ENCODE measurements at regions not wholly inside any gene's neighbourhood (a gene's known extent, or its start where the extent isn't known, plus 50 kb on each side); places are given as distances from the start of the nearest gene placed in this dataset.

DNA sequence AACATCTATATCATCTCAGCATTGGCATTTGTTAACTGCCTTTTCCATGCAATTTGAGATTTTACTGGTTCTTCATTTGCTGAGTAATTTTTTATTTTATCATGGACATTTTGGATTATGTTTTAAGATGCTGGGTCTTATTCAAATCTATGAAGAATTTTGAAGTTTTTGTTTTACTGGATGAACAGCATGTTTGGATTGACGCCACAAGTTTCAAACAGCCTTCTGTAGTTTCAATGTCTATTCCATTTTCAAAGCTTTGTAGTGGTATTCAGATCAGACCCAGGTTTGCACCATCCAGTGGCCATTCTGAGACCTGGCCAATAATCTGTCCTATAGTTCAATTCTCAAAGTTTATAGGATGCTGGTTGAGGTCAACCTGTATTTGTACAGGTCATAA is 148.4 kb upstream of the STMND1 start:
- H4K20me1 ChIP-seq (ENCODE audit: insufficient read depth, low read length): no peaks in the 10 kb centered on the region
- no peak for ATAC-seq (ENCODE audit: low read depth)
- H3K4me1 ChIP-seq (ENCODE audit: control insufficient read depth, insufficient read depth, low read length): peaks cover 7% of the 10 kb centered on the region
- no peaks in the 10 kb centered on the region for H3K9me3 ChIP-seq (ENCODE audit: control insufficient read depth, insufficient read depth, low read length)
- 0 out of 2 replicates have a peak overlapping the region, but pooled peaks have one; percentile 7 for H2BK120ac ChIP-seq (ENCODE audit: low read depth, low read length)
- H3K56ac ChIP-seq (ENCODE audit: extremely low read depth, insufficient read depth, low read length): no peak overlapping the region
- H3K9ac ChIP-seq (ENCODE audit: low read depth, low read length): no peak overlapping the region
- no TSS peak for BruUV-seq (replicated peaks)
- H3K27ac ChIP-seq (ENCODE audit: insufficient read depth, low read length): no peak overlapping the region
- H3K18ac ChIP-seq (ENCODE audit: low read depth, low read length): peak overlapping the region; percentile 8; the same call in 1 of the 2 replicates
- no peak for TF ChIP-seq BHLHE40 (IDR thresholded peaks at IDR 0.05; ENCODE audit: low read depth, low read length)
- no peak for TF ChIP-seq RAD21 (IDR thresholded peaks at IDR 0.05; ENCODE audit: low read length)
- no peak for TF ChIP-seq FOS (IDR thresholded peaks at IDR 0.05; ENCODE audit: low read depth, low read length)
- no peak for TF ChIP-seq MAZ (IDR thresholded peaks at IDR 0.05; ENCODE audit: borderline replicate concordance, low read depth, low read length)
- TF ChIP-seq, protein P1, sequence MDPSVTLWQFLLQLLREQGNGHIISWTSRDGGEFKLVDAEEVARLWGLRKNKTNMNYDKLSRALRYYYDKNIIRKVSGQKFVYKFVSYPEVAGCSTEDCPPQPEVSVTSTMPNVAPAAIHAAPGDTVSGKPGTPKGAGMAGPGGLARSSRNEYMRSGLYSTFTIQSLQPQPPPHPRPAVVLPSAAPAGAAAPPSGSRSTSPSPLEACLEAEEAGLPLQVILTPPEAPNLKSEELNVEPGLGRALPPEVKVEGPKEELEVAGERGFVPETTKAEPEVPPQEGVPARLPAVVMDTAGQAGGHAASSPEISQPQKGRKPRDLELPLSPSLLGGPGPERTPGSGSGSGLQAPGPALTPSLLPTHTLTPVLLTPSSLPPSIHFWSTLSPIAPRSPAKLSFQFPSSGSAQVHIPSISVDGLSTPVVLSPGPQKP (IDR thresholded peaks at IDR 0.05; ENCODE audit: borderline replicate concordance, low read depth, low read length): no peak
- TF ChIP-seq POLR2A (IDR thresholded peaks at IDR 0.05; ENCODE audit: low read depth, low read length): no peak
- no peak for TF ChIP-seq CEBPB (IDR thresholded peaks at IDR 0.05; ENCODE audit: low read depth, low read length)
- TF ChIP-seq MAFK (IDR thresholded peaks at IDR 0.05; ENCODE audit: low read depth, low read length): no peak
- no peak for TF ChIP-seq RFX5 (IDR thresholded peaks at IDR 0.05; ENCODE audit: low read depth, low read length)
- TF ChIP-seq NFE2L2 (IDR thresholded peaks at IDR 0.05; ENCODE audit: low read depth, low read length): no peak
- intact Hi-C loops (cut with micrococcal nuclease): no loop called here
- no peak overlapping the region for H4K91ac ChIP-seq (ENCODE audit: insufficient read depth, low read depth, low read length)
- H3K4ac ChIP-seq (ENCODE audit: low read depth, low read length): no peak overlapping the region
- H3K14ac ChIP-seq (replicated peaks; ENCODE audit: low read depth, low read length): no peak overlapping the region
- no peak overlapping the region for H4K5ac ChIP-seq (ENCODE audit: low read depth, low read length)
- dilution Hi-C loops (cut with HindIII; ENCODE audit: low sequenced_read_pairs, unreplicated experiment): no loop called here
- WGBS, 2 experiments (ENCODE audit: extremely low coverage in 2 of 2, insufficient read length in 1 of 2): no CpG with 5 or more reads among the region's 1 CpG
- H2AFZ ChIP-seq (replicated peaks; ENCODE audit: low read length, poor library complexity): no peak overlapping the region
- no peak overlapping the region for H2BK15ac ChIP-seq (ENCODE audit: low read depth, low read length)
- no peak overlapping the region for H2BK5ac ChIP-seq (ENCODE audit: low read depth, low read length, poor library complexity, severe bottlenecking)
- H3K4me3 ChIP-seq (ENCODE audit: insufficient read depth, low read depth, low read length): no peak overlapping the region
- no peak overlapping the region for H2BK20ac ChIP-seq (ENCODE audit: low read depth, low read length)
- ChIA-PET POLR2A (ENCODE audit: unreplicated experiment) (interaction anchor here (0.6 kb wide), 1 partner anchor 22 kb away, joined by 3 read pairs; no protein-coding TSS in a partner anchor), CTCF (no interaction called here)
- DNase-seq: no peak
- H3K4me2 ChIP-seq (ENCODE audit: low read depth, low read length): no peak overlapping the region
- no peak overlapping the region for H4K8ac ChIP-seq (ENCODE audit: low read depth in 2 of 2, low read length in 2 of 2)
- no peaks in the 10 kb centered on the region for H3K36me3 ChIP-seq (ENCODE audit: control insufficient read depth, insufficient read depth, low read length)
- H3K23ac ChIP-seq (ENCODE audit: low read depth, low read length): no peak overlapping the region
- H3K9me1 ChIP-seq (ENCODE audit: insufficient read depth, low read length): no peaks in the 10 kb centered on the region
- H2AK5ac ChIP-seq (ENCODE audit: low read depth, low read length): no peak overlapping the region
- no peaks in the 10 kb centered on the region for H3K27me3 ChIP-seq (ENCODE audit: control insufficient read depth, insufficient read depth, low read length)
- in situ Hi-C loops (cut with MboI; ENCODE audit: low sequenced_read_pairs): no loop called here
- H3K79me1 ChIP-seq (ENCODE audit: low read depth in 1 of 2, low read length in 2 of 2): no peaks in the 10 kb centered on the region
- H2AK9ac ChIP-seq (replicated peaks; ENCODE audit: low read depth, low read length, poor library complexity): no peak overlapping the region
